ENCODE measurements at regions not wholly inside any gene's neighbourhood (a gene's known extent, or its start where the extent isn't known, plus 50 kb on each side); places are given as distances from the start of the nearest gene placed in this dataset.
"Not testable (repeated sequence)": the region's sequence is repeated elsewhere in the genome, so short reads cannot be mapped to it uniquely, and the experiment has no call there.

DNA sequence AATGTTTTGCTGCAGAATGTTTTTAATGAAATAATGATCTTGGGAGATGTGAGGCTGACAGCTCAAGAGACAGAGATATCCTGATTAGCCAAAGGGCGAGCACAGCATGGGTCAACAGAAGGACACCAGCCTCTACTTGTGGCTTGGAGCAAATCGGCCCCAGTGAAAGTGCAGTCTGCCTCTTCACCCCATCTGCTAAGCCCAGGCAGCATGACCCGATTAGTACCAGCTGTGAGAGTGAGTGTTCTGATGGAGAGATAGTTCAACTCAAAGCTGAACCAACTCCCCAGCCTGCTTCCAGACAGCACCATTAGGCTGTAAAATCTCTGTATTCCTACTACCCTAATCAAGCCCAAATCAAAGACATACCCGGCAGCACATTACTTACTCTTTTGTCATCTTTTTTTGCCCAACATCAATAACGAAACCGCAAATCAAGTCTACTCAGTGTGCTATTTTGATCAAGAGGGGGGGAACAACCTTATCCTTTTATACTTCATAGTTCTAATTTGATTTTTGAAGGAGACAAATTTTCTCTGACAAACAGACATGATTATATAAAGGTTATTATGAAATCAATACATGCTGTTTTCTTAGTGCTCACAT lies 514.1 kb upstream of the NRSN1 start:
- DNase-seq = no peak

DNA sequence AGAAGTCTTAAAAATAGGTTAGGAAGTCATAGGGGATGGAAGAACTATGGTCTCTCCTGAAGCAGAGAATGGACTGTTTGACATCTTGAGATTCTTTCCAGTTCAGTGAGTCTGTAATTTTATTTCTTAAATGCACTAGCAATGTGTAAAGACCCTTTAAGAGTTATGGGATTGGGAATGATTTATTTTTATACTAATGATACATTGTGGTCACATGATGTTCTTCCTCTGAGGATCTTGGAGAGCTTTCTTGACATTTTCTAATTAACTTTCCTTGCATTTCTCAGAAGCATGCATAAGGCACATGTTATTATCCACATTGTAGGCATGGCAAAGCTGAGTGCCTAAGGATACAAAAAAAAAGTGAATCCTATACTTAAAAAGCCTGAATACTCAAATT lies 507.6 kb upstream of the NRSN1 start:
- no peak for DNase-seq

DNA sequence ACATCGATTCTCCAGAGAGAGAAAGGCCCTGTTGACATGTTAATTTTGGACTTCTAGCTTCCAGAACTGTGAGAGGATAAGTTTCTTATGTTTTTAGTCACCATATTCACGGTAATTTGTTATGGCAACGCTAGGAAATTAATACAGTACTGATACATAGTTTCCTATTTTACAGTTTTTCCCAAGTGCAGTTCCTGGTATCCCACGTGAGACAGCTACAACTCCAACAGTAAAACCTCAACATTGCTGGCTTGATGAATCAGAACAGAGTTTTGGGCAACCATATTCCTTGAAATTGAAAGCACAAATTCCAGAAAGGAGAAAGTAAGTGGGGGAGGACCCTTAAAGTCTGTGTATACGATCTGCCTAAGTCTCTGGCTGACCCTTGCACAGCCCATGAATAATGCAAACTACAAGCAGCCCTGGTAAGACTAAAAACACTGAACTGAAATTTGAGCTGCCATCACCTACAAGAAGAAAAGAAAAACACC lies 505.1 kb upstream of the NRSN1 start:
- no peak for DNase-seq

DNA sequence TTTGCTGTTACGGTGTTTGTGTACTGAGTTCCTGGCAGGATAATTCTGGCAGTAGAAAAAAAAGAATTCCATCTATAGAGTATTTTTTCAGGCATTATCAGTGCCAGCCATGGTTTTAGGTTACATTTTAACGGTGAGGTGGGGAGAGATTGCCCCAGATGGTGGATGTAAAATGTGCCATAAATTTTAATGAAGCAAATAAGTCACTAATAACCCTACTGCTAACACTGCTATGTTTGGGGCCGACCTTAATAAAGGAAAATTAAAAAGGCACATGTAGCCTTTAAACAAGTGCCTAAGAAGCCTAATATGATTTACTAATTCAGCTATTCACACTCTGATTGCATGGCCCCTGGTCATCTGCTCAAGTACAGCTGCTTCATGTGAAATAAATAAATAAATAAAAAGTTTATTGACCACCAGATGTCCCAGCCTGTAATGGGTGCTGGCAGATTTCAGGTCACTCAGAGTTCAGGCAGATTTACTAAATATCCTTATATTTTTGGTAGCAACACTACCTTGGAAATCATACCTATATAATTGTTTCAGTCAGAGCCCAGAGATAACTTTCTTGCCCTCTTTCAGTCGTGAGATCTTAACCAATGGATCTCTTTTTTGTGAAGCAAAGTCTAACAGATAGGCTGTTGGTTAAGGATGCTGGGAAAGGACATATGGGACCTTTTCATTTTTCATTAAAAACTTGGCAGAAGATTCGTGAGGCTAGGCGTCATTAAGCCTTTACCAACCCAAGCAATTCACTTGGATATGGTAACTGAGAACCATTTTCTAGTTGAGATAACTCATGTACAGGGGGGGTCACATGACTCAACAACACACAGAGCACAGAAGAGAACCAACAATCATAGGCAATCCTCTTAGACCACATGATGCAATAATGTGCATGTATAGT lies 495.0 kb upstream of the NRSN1 start:
- DNase-seq = no peak

DNA sequence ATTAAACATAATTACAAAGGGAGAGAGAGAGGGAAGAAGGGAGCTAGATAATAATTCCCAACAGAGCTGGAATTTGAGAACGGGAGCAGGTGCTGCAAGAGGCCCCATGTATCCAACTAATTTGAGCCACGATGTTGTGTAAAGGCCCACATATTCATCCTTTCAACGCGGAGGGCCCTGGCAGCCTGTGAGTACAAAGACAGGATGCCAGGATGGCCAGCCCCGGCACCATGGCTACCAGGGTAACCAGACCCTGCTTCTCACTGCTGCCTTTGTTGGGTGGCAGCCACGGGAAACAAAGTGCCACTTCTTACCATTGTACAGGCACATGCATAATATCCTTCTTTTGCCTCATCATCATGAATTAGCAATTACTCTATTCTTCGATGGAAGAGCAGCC lies 492.0 kb upstream of the NRSN1 start:
- no peak for DNase-seq

DNA sequence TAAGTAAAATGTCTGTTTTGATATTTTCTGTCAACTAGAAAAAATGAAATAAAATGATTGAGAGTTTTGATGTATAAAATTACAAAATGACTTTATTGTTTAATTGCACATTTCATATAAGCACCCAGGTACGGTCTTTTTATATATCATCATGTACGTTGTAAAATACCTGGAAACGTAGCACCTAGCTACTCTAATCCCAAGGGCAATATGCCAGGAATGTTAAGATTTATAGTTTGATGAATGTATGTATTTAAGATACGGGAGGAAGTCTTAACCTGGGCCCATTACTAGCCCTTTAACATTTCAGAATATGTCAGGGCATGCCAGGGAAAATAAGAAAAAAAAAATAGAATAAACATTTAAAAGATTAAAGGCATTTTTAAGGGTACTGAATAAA lies 490.9 kb upstream of the NRSN1 start:
- no peak for DNase-seq

DNA sequence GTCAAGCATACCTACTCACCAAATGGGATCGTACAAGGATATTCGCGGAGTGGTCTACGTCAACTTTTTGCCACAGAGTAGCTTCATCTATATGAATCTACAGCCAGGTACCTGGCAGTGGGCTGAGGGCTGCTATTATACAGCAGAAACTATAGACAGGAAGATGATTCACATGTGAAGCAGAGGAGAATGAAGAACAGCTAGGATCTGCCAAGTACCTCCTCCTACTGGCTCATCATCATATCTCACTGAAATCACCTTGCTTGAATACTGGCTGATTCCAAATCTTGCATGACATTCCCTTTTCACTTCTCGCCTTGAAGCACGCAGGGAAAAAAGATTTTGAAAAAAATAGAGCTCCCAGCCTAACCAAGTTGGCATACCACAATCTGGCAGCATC lies 488.7 kb upstream of the NRSN1 start:
- DNase-seq = no peak

DNA sequence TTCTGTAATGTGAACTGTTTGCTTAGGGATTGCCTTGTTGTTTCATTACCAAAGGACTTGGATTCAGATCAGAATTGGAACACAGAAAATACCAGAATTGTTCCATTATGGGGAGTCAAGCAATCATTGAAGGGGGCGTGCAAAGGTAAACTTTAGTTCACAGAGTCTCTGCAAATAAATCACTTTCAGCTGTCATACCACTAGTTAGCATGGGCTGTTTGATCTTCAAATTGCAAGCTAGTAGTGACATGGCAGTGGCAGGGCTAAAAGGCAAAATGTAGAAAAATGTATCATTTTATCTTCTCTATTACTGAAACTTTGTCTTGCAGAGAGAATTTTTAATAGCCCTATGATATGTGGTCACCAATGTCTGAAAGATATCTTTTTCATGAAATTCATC lies 483.2 kb upstream of the NRSN1 start:
- no peak for DNase-seq

DNA sequence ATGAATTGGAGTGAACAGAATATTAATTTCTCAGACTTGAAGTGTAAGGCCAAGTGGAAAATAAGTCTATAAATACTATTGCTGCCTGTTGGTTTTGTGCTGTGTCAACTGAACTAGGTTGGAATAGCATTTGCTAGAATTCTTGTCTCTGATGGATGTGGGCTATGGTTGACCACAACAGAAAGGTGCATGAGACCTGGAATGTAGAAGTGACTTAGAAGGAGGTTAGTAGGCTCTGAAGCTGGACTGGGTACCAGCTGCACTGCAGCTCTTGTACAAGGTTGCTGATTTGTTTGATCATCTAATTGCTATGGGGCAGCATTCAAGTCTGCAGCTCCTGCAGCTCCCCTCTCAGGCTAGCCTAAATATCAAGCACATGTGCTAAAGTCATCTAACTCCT lies 479.0 kb upstream of the NRSN1 start:
- no peak for DNase-seq

DNA sequence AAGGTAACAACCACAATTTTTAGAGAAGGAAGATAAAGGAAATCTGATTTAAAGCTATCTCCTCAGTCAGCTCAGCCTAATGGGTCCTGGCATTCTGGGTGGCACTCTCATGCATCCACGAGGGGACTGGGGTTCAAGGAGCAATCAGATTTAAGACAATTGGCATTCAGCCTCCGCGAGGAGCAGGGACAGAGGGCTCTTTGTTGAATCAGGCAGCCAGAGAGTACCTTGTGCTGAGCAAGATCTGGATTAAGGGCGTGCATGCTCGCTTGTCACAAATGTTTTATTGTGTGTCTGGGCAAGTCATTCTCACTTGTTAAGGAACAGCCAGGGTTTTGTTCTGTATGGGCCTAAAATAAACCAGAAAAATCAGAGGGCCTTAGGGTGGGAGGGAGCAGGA lies 475.3 kb upstream of the NRSN1 start:
- DNase-seq = no peak

DNA sequence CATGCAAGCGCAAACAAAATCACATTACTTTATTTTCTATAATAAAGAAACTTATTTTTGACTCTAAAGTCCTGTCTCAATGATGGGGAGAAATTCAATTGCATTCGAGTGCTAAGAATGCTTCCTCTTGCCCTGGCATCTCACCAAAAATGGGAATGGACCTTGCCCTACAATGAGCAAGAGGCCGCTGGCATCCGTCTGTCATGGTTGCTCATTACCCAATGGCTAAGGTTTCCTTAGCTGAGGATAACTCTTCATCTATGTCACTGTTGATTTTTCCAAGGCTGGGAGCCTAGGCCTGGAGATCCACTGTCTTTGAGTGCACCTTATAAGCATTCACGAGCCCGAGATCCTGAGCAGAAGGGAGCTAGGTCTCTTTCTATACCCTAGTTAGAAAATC lies 471.3 kb upstream of the NRSN1 start:
- no peak for DNase-seq

DNA sequence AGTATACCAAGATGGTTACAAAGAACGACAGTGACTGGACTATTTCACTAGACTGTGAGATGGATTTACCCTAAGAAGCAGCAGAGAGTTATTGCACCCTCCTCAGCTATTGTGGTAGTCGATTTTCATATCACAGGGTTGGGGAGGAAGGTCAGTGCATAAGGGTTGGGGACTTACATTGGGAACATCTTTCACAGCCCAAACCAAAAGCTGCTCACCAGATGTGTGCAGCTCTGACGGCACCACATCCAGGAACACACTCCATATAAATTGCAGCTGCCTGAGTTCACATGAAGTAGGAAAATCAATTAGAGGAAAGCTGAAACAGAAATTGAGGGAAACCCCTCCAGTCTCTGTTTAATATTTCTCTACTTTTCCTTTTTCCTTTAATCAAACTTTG lies 470.5 kb upstream of the NRSN1 start:
- no peak for DNase-seq

DNA sequence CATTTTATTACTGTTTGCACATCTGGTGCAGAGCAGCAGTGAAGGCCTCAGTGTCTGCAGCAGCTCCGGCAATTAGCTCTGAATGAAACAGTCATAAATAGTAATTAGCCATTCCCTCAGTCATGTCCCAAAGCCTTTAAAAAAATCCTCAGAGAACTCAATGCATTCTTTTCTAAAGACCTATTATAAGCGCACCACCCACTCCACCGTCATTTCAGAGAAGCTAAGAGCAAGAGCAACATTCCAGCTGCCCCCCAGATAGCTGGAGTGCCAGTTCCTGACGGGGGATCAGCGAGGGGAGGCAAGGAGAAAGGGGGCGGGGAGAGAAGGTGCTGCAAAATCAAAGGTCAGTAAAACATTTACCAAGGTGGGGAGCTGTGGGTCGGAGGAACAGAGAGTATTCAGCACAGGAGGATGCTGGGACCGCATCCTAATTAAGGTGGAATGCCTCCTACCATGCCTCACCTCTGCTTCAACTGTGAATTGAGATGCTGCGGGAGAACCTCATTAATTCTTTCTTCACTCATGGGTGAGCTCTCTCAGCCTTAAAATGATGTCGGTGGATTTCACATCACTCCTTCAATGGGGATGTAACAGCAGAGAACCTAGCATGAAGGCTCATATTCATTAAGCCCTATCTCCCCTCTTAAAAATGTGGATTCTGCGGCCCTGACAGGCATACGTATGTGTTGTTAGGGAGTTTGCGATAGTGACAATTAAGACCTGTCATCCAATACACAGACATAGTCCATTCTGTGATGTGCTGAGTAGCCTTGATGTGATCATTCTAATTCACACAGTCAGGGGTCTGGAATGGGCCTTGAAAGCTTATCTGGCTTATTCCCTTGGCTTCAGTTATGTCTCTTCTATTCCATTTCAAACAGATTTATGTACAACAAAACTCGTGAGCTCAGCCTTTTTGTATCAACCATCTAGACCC lies 469.5 kb upstream of the NRSN1 start:
- DNase-seq = no peak

DNA sequence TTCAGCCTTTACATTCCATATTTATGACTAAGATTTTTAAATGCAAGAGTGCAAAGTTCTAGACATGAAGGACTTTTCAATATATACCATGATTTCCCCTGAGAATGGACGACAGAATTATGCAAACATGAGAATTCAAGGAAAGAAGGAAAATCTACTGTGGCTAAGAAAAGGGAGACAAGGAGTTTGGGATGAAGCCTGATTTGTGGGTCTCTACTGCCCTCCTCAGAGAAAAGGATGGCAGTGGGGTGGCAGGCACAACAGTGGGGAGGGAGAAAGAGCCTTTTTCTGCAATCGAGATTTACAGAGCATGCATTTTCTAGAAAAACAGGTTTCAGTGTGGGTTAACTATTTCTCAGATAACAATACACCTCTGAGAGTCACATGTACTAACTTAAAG lies 466.9 kb upstream of the NRSN1 start:
- DNase-seq = no peak

DNA sequence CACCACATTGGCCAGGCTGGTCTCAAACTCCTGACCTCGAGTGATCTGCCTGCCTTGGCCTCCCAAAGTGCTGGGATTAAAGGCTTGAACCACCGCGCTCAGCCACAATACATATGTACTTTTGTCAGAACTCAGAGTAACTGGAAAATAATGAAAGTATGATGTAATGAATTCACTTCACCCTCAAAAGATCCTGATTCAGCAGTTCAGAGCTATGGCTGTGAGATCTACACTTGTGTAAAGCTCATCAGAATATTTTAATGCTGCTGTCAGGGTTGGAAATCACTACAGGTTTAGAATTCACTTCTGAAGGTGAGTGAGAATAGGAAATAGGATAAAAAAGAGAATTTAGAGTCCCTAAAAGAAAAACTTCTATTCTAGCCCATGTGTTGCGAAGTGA lies 464.5 kb upstream of the NRSN1 start:
- DNase-seq = no peak

DNA sequence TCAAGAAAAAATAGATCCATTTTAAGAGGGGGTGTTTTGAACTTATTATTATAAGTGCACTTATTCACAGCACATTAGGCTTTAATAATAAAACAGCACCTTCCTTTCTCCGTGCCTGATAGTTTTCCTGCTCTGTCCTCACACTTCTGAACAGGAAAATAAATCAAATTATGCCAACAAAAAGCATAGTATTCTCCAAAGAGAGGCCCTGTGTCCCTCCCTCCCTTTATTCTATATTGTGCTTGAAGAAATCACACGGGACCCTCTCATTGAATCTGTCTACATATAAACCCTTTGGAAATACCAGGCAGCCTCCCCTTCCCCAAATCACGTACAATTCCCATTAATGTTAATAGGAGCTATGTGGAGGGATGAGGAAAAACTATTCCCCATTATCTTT lies 462.9 kb upstream of the NRSN1 start:
- no peak for DNase-seq

DNA sequence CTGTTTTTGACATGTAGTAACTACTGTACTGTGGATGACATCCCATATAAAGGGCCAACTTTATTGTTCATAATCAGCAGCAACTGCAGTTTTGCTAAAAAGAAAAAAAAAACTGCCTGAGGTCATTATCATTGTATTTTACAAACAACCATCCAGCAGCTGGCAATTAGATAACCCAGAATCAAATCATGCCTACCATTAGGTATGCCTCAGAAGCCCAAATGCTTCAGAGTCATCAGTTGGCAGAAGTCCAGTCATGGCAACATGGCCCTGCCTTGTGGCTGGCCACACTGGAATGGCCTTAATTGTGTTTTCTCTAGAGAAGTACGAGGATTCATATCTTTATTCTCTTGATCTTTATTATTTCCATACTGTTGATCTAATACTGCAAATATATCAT lies 462.4 kb upstream of the NRSN1 start:
- DNase-seq = no peak

DNA sequence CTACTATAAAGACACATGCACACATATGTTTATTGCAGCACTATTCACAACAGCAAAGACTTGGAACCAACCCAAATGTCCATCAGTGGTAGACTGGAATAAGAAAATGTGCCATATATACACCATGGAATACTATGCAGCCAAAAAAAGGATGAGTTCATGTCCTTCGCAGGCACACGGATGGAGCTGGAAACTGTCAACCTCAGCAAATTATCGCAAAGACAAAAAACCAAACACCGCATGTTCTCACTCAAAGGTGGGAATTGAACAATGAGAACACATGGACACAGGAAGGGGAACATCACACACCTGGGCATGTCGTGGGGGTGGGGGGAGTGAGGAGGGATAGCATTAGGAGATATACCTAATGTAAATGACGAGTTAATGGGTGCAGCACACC lies 460.1 kb upstream of the NRSN1 start:
- DNase-seq = not testable (repeated sequence)

DNA sequence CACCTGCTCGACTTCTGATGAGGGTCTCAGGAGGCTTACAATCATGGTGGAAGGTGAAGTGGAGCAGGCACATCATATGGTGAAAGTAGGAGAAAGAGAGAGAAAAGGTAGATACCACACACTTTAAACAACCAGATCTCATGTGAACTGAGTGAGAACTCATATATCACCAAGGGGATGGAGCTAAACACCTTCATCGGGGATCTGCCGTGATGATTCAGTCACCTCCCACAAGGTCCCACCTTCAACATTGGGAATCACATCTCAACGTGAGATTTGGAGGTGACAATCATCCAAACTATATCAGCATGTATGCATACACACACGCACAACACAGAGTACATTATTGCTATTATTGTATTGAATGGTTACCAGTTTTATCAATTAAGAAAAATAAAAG lies 453.3 kb upstream of the NRSN1 start:
- DNase-seq = no peak

DNA sequence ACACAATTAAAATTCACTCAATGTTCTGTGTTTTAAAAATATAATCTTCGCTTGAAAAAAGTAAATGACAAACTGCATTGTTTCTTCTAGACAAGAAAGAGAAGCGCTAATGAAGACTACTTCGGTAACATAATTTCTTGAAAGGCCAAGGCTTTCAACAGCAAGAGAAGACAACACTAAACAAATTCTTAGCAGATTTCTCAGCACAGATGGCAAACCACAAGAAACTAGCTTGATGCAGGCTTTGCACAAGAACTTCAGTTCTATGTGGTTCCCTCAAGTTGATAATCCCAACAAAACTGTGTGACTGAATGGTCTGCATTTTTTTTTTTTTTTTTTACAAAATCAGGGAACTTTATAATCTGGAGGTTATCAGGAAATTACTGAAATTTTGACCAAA lies 447.4 kb upstream of the NRSN1 start:
- DNase-seq = no peak

DNA sequence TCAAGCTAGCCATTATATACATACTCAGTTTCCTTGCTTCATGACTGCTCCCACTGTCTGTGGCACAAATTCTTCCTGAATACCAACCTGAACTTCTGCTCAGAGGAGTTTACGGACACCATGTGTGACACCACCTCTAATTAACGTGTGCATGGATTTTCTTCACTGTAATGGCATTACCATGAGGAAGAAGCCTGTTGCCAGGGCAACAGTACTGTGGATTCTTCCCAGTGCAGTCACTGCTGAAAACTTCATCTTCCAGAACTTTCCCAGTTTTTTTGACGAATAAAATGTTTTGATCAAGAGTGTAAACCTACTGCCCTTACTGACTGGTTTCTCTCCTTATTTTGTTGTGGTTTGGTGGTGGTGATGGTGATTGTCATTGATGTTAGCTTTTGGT lies 444.3 kb upstream of the NRSN1 start:
- no peak for DNase-seq

DNA sequence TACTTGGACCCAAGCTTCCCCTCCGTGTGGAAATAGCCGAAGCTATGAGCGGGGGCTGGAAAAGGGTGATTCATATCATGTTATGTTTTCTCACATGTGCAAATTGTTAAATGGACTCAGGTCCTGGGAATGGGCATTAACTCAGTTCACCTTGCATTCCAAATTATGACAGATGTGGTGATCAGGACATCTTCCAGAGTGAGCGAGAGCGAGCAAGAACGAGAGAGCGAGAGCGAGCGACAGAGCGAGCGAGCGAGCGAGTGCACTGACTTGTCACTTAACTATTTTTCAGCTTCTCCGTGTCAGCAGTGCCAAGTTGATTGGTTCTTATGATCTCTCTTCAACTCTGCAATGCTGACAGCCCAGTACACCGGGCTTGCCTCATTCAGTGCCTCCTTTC lies 437.4 kb upstream of the NRSN1 start:
- no peak for DNase-seq

DNA sequence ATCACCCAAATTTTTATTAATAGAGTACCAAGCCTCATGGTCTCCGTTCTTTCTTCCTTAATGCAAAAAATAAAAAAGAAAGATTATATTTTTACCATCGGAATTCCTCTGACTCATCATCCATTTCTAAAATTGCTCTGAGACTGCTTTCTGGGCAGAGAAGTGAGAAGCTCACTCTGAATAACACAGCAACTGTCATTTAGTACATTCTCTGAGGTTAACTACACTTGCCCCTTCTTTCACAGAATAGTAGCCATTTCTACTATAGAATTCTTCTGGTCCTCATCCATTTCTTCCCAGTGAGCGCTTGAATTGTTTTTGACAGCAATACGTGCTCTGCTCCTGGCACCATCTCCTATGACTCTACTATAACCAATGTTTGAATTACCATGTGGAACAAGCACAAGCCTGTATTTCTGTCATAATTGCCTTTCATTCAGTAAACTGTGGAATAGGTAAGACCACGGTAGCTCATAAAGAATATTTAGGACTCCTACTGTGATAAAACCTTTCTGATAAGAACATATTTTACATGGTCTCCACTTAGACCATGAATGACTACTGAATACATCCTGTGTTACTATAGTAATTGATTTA lies 435.5 kb upstream of the NRSN1 start:
- DNase-seq = no peak
